HG03457 (cell line): ENCODE measurements at regions not wholly inside any gene's neighbourhood (a gene's known extent, or its start where the extent isn't known, plus 50 kb on each side); places are given as distances from the start of the nearest gene placed in this dataset.
"Not testable (repeated sequence)": the region's sequence is repeated elsewhere in the genome, so short reads cannot be mapped to it uniquely, and the experiment has no call there.

Source experiments
- ATAC-seq: cut with Tn5 transposase; IDR thresholded peaks from one replicate; pipeline ENCODE4 v1.9.1; 2021; ENCODE audit warnings: moderate number of reproducible peaks; ENCODE audit not compliant: unreplicated experiment

GRCh38 chr2:226181909-226182308, 617.7 kb downstream of the IRS1 start:
- no peak for ATAC-seq

- ATAC-seq = no peak
Measured at GRCh38 chr2:226180281-226180884, 619.2 kb downstream of the IRS1 start.

GRCh38 chr2:226179010-226179409, 620.6 kb downstream of the IRS1 start:
- no peak for ATAC-seq

DNA sequence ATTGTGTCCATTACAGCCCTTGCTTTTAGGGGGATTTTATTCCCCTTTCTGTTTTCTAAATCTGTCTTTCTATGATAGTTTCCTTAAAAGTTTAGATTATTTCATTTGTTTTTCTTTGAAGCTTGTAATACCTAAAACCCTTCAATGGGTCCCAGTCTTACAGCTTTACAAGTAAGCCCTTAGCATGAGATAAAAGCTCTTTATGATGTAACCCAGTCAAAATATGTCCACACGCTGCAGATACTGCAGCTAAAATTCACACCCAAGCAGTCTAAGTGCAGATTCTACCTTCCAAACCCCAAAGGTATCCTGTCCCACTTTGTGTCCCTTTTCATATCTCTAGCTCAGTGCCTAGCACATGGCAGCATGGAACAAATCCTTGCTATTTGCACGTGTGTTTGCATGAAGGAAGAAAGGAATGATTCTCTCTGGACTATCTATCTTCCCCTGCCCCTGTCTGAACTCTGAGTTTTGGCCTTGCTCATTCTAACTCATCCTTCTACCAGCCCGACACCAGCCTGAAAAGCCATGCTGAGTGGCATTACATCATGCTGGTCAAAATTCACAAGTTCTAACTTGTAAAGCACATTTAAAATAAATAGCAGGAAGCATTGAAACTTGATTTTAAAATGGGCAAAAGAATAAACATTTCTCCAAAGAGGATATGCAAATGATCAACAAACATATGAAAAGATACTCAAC, 623.2 kb downstream of the IRS1 start:
- no peak for ATAC-seq

- no peak for ATAC-seq
Measured at GRCh38 chr2:226174390-226174789, 625.2 kb downstream of the IRS1 start.

GRCh38 chr2:226172939-226173338, 626.7 kb downstream of the IRS1 start:
- no peak for ATAC-seq

DNA sequence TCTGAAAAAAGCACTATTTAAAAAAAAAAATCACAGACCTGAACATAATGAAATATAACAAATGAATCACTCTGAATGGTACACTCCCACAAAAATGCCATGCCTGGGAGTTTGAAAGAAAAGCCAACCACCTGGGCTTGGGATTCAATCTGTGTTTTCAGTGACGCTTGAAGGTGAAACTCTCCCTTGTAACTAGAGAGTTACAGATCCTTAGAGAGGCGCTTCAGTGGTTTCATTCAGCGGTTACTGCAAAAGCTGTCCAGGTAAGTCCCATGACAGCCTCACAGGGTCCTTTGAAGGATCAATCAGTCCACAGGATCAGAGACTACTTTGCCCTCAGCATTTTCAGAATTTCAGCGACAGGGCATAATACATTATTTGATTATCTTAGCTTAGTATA, 627.3 kb downstream of the IRS1 start:
- no peak for ATAC-seq

- ATAC-seq = no peak
Measured at GRCh38 chr2:226169751-226170581, 629.7 kb downstream of the IRS1 start.

DNA sequence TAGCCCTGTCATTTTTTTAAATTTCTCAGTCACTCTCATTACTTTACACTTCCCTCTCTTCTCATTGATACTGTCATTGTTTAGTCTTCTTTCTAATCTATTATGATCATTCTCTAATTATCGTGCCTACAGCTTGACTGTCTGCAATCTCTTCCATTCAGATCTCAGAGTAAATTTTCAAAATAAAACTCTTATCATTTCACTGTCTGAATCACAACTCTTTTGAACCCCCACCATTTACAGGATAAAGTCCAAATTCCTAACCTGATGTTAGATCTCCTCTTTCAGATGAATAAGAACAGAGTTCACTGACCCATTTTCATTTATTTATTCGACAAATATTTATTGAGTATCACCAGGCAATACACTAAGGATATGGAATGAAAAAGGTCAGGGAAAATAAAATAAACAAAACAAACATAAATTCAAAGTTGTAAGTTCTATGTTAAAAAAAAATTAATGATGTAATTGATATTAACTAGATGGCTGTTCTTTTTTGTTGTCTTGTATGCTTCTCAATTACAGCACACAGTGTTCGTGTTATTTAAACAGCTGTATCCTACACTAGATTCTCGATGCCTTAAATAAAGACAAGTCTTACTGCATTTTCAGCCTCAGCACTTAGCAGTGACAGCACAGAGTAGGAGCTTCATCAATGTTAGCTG, 631.0 kb downstream of the IRS1 start:
- no peak for ATAC-seq

DNA sequence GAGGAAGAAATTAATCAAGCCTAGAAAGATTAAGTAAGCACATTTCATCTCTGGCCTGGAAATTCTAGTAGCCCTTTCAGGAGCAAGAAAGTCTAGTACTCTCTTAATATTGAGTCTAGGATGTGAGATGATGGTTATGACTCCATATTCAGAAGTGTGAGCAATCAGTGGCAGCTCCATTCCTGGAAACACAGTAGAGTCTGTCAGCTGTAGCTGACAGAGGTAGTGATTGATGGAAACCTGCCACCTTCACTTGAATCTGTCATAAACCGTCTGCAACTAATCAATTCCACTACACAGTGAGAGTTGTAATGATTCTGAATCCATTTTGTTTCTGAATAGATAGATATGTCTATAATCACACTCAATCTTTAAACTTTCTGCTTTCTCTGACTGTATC, 635.1 kb downstream of the IRS1 start:
- ATAC-seq = no peak

- not testable (repeated sequence) for ATAC-seq
Measured at GRCh38 chr2:226160617-226161016, 639.0 kb downstream of the IRS1 start.

DNA sequence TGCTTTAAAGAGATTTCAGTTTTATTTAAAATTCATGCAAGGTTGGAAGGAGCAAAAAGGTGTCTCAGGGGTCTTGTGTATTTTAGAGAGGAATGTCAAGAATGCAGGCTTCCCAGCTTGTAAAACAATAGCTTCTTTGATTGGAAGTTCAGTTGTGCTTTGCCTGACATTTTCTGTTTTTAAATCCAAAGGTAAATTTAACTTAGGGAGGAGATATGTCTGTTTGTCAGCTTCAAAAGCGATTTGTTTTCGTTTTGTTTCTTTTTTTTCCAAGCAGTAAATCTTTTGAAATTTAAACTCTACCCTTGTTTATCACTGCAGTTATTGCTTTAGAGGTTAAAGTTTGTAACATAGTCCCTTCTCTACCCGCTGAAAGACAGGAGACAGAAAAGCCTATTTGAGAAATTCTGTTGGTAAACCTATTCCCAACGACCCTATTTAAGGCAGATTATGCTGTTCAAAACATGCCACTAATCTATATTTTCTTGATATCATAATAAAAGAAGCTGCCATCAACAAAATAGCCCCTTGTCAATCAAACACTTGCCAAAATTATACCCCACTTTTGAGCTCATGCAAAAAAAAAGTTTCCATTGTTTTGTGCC, 639.6 kb downstream of the IRS1 start:
- ATAC-seq = no peak

DNA sequence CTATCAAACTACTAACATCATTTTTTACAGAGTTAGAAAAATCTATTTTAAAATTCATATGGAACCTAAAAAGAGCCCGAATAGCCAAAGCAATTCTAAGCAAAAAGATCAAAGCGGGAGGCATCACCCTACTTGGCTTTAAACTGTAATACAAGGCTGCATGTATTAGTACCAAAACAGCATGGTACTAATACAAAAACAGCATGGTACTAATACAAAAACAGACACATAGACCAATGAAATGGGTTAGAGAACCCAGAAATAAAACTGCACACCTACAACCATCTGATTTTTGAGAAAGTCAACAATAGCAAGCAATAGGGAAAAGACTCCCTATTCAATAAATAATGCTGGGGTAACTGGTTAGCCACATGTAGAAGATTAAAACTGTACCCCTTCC, 640.7 kb downstream of the IRS1 start:
- no peak for ATAC-seq

DNA sequence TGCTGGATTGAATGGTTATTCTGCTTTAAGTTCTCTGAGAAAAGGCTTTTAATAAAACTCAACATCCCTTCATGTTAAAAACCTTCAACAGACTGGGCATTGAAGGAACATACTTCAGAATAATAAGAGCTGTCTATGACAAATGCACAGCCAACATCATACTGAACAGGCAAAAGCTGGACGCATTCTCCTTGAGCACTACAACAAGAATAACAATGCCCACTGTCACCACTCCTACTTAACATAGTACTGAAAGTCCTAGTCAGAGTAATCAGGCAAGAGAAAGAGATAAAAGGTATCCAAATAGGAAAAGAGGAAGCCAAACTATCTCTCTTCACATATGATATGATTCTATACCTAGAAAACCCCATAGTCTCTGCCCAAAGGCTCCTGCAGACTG, 641.4 kb downstream of the IRS1 start:
- ATAC-seq = no peak

- ATAC-seq = no peak
Measured at GRCh38 chr2:226155093-226155875, 644.3 kb downstream of the IRS1 start.

DNA sequence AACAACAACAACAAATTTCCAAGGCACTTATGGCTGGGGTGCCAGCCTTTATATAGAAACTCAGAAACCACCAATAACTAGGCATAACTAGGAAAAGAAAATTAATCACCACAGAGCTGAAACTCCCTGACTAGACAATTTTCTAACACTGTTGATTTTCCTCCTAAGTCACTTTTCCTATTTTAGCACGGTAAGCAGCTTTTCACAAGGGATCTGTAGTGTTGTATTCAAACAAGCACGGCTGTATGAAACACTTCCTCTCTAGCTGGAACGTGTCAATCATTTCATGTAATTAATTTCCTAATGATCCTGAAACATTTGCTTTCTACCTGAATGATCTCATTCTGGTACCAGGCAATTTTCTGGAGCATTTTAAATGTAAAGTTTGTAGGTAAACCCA, 645.0 kb downstream of the IRS1 start:
- no peak for ATAC-seq

DNA sequence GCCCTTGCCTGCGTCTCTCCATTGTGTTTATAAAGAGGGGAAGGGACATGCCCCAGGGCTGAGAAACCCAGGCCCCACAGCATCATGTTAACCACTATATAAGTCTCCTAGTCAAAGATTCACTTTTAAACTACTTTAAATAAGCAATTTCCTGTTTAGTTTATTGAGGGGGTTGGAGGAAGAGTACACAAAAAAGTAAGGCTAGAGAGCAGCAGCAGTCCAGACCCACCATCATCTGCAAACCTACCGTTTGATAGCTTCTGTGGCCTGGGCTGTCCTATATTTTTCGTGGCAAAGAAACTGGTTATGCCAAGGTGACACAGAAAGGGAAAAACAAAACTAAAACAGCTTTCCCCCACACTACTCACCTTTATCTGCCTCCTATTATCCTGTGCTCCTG, 646.1 kb downstream of the IRS1 start:
- no peak for ATAC-seq

DNA sequence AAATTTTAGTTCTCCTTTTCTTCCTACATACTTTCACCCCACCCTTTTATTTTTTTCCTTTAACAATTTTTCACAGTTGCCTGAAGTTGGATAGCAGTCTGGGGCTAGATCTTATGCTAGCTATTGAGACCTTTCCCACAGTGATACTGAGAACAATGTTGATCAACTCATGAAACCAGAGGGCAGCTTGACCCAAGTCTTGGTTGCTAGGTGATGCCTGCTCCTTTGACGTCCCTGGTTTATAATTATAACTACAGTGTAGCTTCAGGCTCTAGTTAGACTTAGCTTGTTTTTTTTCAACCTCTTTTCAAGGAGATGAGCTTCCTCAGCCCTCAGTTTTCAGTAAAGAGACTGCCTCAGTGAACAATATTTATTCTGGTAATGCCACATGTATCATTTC, 648.5 kb downstream of the IRS1 start:
- ATAC-seq = no peak

- ATAC-seq = no peak
Measured at GRCh38 chr2:226143091-226143490, 656.5 kb downstream of the IRS1 start.

DNA sequence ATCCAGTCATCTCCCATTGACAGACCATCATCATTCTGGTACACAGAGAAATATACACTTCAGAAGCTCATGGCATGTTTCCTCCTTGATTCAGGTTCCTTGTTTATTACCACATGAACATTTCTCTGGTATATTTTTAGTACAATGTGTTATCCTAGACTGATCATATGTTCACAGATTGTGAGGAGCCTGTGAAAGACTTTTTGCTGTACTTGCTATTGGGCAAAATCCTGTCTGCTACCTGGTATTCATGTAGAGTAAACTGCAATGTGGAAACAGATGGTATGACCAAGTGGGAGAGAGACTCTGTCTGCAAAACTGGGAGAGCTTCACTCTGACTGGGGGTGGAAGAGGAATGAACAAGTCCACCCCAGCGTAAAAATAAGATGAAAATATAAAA, 657.2 kb downstream of the IRS1 start:
- ATAC-seq = no peak
